ENCODE measurements at regions not wholly inside any gene's neighbourhood (a gene's known extent, or its start where the extent isn't known, plus 50 kb on each side); places are given as distances from the start of the nearest gene placed in this dataset.

DNA sequence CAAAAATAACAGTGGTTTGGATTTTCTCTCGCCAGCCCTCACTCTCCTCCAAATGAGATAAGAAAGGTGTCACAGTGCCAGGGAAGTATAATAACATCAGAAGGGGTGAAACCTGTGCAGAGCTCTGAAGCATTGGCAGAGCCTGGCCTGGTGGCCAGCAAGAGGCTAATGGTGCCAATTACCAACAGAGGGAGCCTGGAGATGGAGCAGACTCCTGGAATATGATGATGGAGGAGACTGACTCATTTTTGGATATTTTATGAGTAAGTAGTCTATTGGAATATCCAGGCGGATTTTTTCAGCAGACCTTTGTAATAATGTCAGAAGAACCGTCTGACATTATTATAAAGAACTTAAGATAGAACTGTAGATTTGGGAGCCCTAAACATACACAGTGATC lies 442.6 kb upstream of the MARCKS start (continued):
- TF ChIP-seq JUND (IDR thresholded peaks at IDR 0.05) (peak; percentile 61), SMC3 (IDR thresholded peaks at IDR 0.05; ENCODE audit: low read depth, low read length) (peak; percentile 71), EZH2phosphoT487 (IDR thresholded peaks at IDR 0.05; ENCODE audit: borderline replicate concordance, low read depth) (no peak), FOXJ3 (CRISPR knock-in tag; IDR thresholded peaks at IDR 0.05) (no peak), GATA2 (CRISPR knock-in tag; IDR thresholded peaks at IDR 0.05) (0 out of 2 replicates have a peak, but pooled peaks have one; percentile 21), TEAD4 (IDR thresholded peaks at IDR 0.05; ENCODE audit: borderline replicate concordance, insufficient read depth) (peak; percentile 9; the same call in 1 of the 2 replicates), TCF12 (IDR thresholded peaks at IDR 0.05) (peak; percentile 77), EP300 (IDR thresholded peaks at IDR 0.05; ENCODE audit: borderline replicate concordance in 1 of 2, low read depth in 1 of 2, low read length in 1 of 2) (peak; percentile 15 to 25; a peak in 1 of 4 replicates), ELF1 (IDR thresholded peaks at IDR 0.05) (no peak)
- TF ChIP-seq, protein P1, sequence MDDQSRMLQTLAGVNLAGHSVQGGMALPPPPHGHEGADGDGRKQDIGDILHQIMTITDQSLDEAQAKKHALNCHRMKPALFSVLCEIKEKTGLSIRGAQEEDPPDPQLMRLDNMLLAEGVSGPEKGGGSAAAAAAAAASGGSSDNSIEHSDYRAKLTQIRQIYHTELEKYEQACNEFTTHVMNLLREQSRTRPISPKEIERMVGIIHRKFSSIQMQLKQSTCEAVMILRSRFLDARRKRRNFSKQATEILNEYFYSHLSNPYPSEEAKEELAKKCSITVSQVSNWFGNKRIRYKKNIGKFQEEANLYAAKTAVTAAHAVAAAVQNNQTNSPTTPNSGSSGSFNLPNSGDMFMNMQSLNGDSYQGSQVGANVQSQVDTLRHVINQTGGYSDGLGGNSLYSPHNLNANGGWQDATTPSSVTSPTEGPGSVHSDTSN (IDR thresholded peaks at IDR 0.05): peak; percentile 63

- no peaks in the 10 kb centered on the region for H4K20me1 ChIP-seq (ENCODE audit: insufficient read depth)
- no peaks in the 10 kb centered on the region for H3K36me3 ChIP-seq (replicated peaks in 1 of 2; ENCODE audit: control insufficient read depth in 1 of 2, insufficient read depth in 2 of 2, low read length in 1 of 2)
- ChIA-PET CTCF (interaction anchor here (1.2 to 1.3 kb wide), 2 partner anchors 443 to 463 kb away, joined by 3 to 5 read pairs; no protein-coding TSS in a partner anchor), POLR2A (no interaction called here)
- peaks cover 28% of the 10 kb centered on the region for H3F3A ChIP-seq (replicated peaks; ENCODE audit: insufficient read depth)
- no peaks in the 10 kb centered on the region for H3K9me2 ChIP-seq
- no peaks in the 10 kb centered on the region for H3K9me3 ChIP-seq
- peak overlapping the region; percentile 7 to 17; a peak in 2 of 4 replicates for H3K27ac ChIP-seq (ENCODE audit: low read depth in 2 of 2, low read length in 1 of 2)
- WGBS (ENCODE audit: low lambda C conversion rate): 56% methylated on average over 1 of the region's 1 CpG
- H3K79me2 ChIP-seq (ENCODE audit: insufficient read depth): no peaks in the 10 kb centered on the region
- TF ChIP-seq CHD2 (IDR thresholded peaks at IDR 0.05; ENCODE audit: low read length, partially characterized antibody) (no peak), USF2 (IDR thresholded peaks at IDR 0.05; ENCODE audit: borderline replicate concordance, low read depth, low read length) (no peak), FOXJ3 (CRISPR knock-in tag; IDR thresholded peaks at IDR 0.05) (no peak), RFX5 (IDR thresholded peaks at IDR 0.05; ENCODE audit: low read length) (no peak), NFIC (IDR thresholded peaks at IDR 0.05; ENCODE audit: borderline replicate concordance) (0 out of 2 replicates have a peak, but pooled peaks have one; percentile 29), EP300 (IDR thresholded peaks at IDR 0.05; ENCODE audit: borderline replicate concordance in 1 of 2, low read depth in 1 of 2, low read length in 1 of 2) (peak in 1 of 2 experiments; percentile 10; a peak in 1 of 4 replicates), TCF12 (IDR thresholded peaks at IDR 0.05) (0 out of 2 replicates have a peak, but pooled peaks have one; percentile 11), REST (IDR thresholded peaks at IDR 0.05; ENCODE audit: low read depth, low read length) (no peak), GATA2 (CRISPR knock-in tag; IDR thresholded peaks at IDR 0.05) (no peak)
- no peak overlapping the region for H3K4me2 ChIP-seq
- H3K27me3 ChIP-seq (ENCODE audit: insufficient read depth): no peaks in the 10 kb centered on the region
- no peak for DNase-seq
- no peak overlapping the region for H2AFZ ChIP-seq (ENCODE audit: low read depth)
- H3K9ac ChIP-seq: no peak overlapping the region
- peaks cover 8 to 21% of the 10 kb centered on the region in 2 experiments for H3K4me1 ChIP-seq (ENCODE audit: control insufficient read depth in 1 of 2, insufficient read depth in 2 of 2, low read depth in 1 of 2, low read length in 1 of 2)
- no peak overlapping the region for H3K4me3 ChIP-seq (ENCODE audit: low read depth in 2 of 2, low read length in 1 of 2)
These were observed 441.0 kb upstream of the MARCKS start for GRCh38 chr6:113416170-113416569.

Measured in SK-N-SH (cell line).